ENCODE measurements at regions not wholly inside any gene's neighbourhood (a gene's known extent, or its start where the extent isn't known, plus 50 kb on each side); places are given as distances from the start of the nearest gene placed in this dataset.

DNA sequence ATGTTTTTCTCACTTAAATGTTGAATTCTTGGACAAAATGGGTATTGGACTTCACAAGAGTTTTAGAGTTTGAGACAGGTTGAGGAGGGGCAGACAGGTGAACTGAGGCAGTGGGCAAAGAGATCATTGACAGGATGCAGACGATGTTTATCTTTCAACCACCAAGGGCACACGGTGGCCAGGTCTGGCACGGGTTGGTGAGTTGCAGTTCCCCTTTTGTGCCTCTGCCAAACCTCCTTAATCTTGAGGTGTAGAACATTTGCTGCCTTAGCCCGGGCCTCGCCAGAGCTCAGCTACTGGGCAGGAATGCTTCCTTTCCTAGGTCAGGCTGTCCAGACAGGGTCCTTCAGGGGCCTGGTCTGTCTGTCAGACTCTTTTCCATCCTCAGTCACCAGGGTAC, 567.4 kb upstream of the SOX9 start:
- TF ChIP-seq, protein P1, sequence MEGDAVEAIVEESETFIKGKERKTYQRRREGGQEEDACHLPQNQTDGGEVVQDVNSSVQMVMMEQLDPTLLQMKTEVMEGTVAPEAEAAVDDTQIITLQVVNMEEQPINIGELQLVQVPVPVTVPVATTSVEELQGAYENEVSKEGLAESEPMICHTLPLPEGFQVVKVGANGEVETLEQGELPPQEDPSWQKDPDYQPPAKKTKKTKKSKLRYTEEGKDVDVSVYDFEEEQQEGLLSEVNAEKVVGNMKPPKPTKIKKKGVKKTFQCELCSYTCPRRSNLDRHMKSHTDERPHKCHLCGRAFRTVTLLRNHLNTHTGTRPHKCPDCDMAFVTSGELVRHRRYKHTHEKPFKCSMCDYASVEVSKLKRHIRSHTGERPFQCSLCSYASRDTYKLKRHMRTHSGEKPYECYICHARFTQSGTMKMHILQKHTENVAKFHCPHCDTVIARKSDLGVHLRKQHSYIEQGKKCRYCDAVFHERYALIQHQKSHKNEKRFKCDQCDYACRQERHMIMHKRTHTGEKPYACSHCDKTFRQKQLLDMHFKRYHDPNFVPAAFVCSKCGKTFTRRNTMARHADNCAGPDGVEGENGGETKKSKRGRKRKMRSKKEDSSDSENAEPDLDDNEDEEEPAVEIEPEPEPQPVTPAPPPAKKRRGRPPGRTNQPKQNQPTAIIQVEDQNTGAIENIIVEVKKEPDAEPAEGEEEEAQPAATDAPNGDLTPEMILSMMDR (IDR thresholded peaks at IDR 0.05): no peak
- no peak for TF ChIP-seq NFE2L2 (conservative IDR thresholded peaks at IDR 0.05; ENCODE audit: low read length)
- no peak for TF ChIP-seq FOSL2 (IDR thresholded peaks at IDR 0.05)
- TF ChIP-seq FOSL2 (CRISPR knock-in tag; IDR thresholded peaks at IDR 0.05): no peak
- no peak for TF ChIP-seq EP300 (IDR thresholded peaks at IDR 0.05)
- no peak for TF ChIP-seq CEBPB (IDR thresholded peaks at IDR 0.05)
- TF ChIP-seq HDAC2 (IDR thresholded peaks at IDR 0.05): no peak
- no peak for TF ChIP-seq POLR2A (IDR thresholded peaks at IDR 0.05; ENCODE audit: low read length)
- TF ChIP-seq HMGXB4 (CRISPR knock-in tag; IDR thresholded peaks at IDR 0.05; ENCODE audit: borderline replicate concordance): no peak
- TF ChIP-seq ESRRA (IDR thresholded peaks at IDR 0.05; ENCODE audit: borderline replicate concordance, low read length): no peak
